ENCODE measurements at regions not wholly inside any gene's neighbourhood (a gene's known extent, or its start where the extent isn't known, plus 50 kb on each side); places are given as distances from the start of the nearest gene placed in this dataset.

- intact Hi-C loops (cut with micrococcal nuclease): no loop called here
Observed at GRCh38 chr6:150711061-150711460, 111.4 kb downstream of the PLEKHG1 start.

- intact Hi-C loops (cut with micrococcal nuclease): no loop called here
Observed at GRCh38 chr6:150711584-150712504, 112.2 kb downstream of the PLEKHG1 start.

- intact Hi-C loops (cut with micrococcal nuclease): no loop called here
Observed at GRCh38 chr6:150712505-150713252, 113.0 kb downstream of the PLEKHG1 start.

- intact Hi-C loops (cut with micrococcal nuclease): no loop called here
Observed at GRCh38 chr6:150713487-150713886, 113.8 kb downstream of the PLEKHG1 start.

- intact Hi-C loops (cut with micrococcal nuclease): no loop called here
Observed at GRCh38 chr6:150713931-150714330, 114.2 kb downstream of the PLEKHG1 start.

GRCh38 chr6:150715133-150715532, 115.4 kb downstream of the PLEKHG1 start:
- intact Hi-C loops (cut with micrococcal nuclease): no loop called here

GRCh38 chr6:150717419-150717818, 117.7 kb downstream of the PLEKHG1 start:
- intact Hi-C loops (cut with micrococcal nuclease): no loop called here

GRCh38 chr6:150719099-150719766, 119.5 kb downstream of the PLEKHG1 start:
- intact Hi-C loops (cut with micrococcal nuclease): no loop called here

GRCh38 chr6:150719831-150720230, 120.1 kb downstream of the PLEKHG1 start:
- intact Hi-C loops (cut with micrococcal nuclease): no loop called here

GRCh38 chr6:150720774-150721233, 121.1 kb downstream of the PLEKHG1 start:
- intact Hi-C loops (cut with micrococcal nuclease): no loop called here

GRCh38 chr6:150721418-150722266, 122.0 kb downstream of the PLEKHG1 start:
- intact Hi-C loops (cut with micrococcal nuclease): no loop called here

GRCh38 chr6:150722614-150723344, 123.1 kb downstream of the PLEKHG1 start:
- intact Hi-C loops (cut with micrococcal nuclease): no loop called here

- intact Hi-C loops (cut with micrococcal nuclease): no loop called here
Observed at GRCh38 chr6:150723345-150723658, 123.6 kb downstream of the PLEKHG1 start.

- intact Hi-C loops (cut with micrococcal nuclease): no loop called here
Observed at GRCh38 chr6:150723857-150724256, 124.2 kb downstream of the PLEKHG1 start.

- intact Hi-C loops (cut with micrococcal nuclease): no loop called here
Observed at GRCh38 chr6:150725795-150726194, 126.1 kb downstream of the PLEKHG1 start.

- intact Hi-C loops (cut with micrococcal nuclease): no loop called here
Observed at GRCh38 chr6:150729188-150729748, 129.6 kb downstream of the PLEKHG1 start.

- intact Hi-C loops (cut with micrococcal nuclease): no loop called here
Observed at GRCh38 chr6:150730801-150731457, 131.2 kb downstream of the PLEKHG1 start.

- intact Hi-C loops (cut with micrococcal nuclease): no loop called here
Observed at GRCh38 chr6:150732765-150733539, 132.6 kb upstream of the MTHFD1L start.

GRCh38 chr6:150733726-150734125, 131.8 kb upstream of the MTHFD1L start:
- intact Hi-C loops (cut with micrococcal nuclease): no loop called here

All from T-helper 2 cell treated with Interferon-gamma antibody and Interleukin-4, amounts not matched to agents 100 ng/mL and 5 ng/mL, for 36 hours (primary cell).